ENCODE measurements at regions not wholly inside any gene's neighbourhood (a gene's known extent, or its start where the extent isn't known, plus 50 kb on each side); places are given as distances from the start of the nearest gene placed in this dataset.

DNA sequence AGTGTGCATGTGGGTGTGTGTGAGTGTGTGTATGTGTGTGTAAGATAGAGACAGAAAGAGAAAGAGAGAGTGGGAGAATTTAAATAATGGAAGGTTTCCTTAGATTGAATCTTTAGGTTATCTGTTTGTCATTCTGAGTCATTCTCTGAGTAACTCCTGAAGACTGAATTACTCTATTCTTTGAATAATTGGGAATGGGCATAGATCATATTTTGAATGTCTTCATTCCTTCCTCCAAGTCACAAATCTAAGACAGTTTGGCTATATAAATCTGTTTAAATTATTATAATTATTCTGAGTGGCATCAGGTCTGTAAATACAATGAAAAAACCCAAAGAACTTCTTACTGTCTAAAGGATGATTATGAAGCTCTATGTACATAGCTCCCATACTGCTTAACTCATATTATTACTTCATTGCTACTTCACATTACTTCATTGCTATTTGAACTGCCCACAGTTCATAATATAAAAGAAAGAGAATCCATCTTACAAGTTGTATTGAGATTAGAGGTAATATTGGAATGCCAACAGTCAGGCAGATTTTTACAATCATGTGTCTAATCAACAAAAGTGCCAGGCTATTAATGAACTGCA, 346.6 kb upstream of the CCDC179 start:
- TF ChIP-seq, protein P1, sequence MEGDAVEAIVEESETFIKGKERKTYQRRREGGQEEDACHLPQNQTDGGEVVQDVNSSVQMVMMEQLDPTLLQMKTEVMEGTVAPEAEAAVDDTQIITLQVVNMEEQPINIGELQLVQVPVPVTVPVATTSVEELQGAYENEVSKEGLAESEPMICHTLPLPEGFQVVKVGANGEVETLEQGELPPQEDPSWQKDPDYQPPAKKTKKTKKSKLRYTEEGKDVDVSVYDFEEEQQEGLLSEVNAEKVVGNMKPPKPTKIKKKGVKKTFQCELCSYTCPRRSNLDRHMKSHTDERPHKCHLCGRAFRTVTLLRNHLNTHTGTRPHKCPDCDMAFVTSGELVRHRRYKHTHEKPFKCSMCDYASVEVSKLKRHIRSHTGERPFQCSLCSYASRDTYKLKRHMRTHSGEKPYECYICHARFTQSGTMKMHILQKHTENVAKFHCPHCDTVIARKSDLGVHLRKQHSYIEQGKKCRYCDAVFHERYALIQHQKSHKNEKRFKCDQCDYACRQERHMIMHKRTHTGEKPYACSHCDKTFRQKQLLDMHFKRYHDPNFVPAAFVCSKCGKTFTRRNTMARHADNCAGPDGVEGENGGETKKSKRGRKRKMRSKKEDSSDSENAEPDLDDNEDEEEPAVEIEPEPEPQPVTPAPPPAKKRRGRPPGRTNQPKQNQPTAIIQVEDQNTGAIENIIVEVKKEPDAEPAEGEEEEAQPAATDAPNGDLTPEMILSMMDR (conservative IDR thresholded peaks at IDR 0.05): no peak
- no peak for TF ChIP-seq ZFX (IDR thresholded peaks at IDR 0.05)

Data from C4-2B (cell line).